OCI-LY1 (cell line): ENCODE measurements at regions not wholly inside any gene's neighbourhood (a gene's known extent, or its start where the extent isn't known, plus 50 kb on each side); places are given as distances from the start of the nearest gene placed in this dataset.

Experiments
- H2AFZ ChIP-seq: fragments of 200-600 bp; sonication (generic), shearing (Covaris generic); 2 replicates; pipeline ENCODE4 v1.6.0; 2014; ENCODE audit warnings: antibody characterized with exemption, mild to moderate bottlenecking, low read length
- H3F3A ChIP-seq: fragments of 200-600 bp; sonication (generic), shearing (Covaris generic); 2 replicates; pipeline ENCODE4 v1.6.0; 2014; ENCODE audit warnings: mild to moderate bottlenecking, antibody characterized with exemption, low read length, moderate library complexity; ENCODE audit not compliant: insufficient read depth
- H3K27ac ChIP-seq: fragments of 200-600 bp; sonication (generic); 2 replicates; pipeline ENCODE4 v1.5.1; 2014; ENCODE audit warnings: low read length, mixed run types, mild to moderate bottlenecking, low read depth; ENCODE audit not compliant: poor library complexity, severe bottlenecking
- H3K27me3 ChIP-seq: fragments of 200-600 bp; sonication (generic); 2 replicates; pipeline ENCODE4 v1.6.0; 2014; ENCODE audit warnings: antibody characterized with exemption, mild to moderate bottlenecking, low read length, moderate library complexity; ENCODE audit not compliant: insufficient read depth
- H3K36me3 ChIP-seq: fragments of 200-600 bp; sonication (generic); 2 replicates; pipeline ENCODE4 v1.6.1; 2014; ENCODE audit warnings: mild to moderate bottlenecking, antibody characterized with exemption, low read length, moderate library complexity, mixed read lengths; ENCODE audit not compliant: insufficient read depth
- H3K4me1 ChIP-seq: fragments of 200-600 bp; sonication (generic); 2 replicates; pipeline ENCODE4 v1.5.1; 2014; ENCODE audit warnings: mild to moderate bottlenecking, low read length, moderate library complexity; ENCODE audit not compliant: insufficient read depth, severe bottlenecking
- H3K4me2 ChIP-seq: fragments of 200-600 bp; sonication (generic), shearing (Covaris generic); 2 replicates; pipeline ENCODE4 v1.6.1; 2014; ENCODE audit warnings: low read length
- H3K4me3 ChIP-seq: fragments of 200-600 bp; sonication (generic); 2 replicates; pipeline ENCODE4 v1.5.1; 2014; ENCODE audit warnings: low read length, low read depth, mild to moderate bottlenecking, mixed read lengths; ENCODE audit not compliant: poor library complexity, severe bottlenecking
- H3K79me2 ChIP-seq: fragments of 200-600 bp; shearing (Covaris generic); 2 replicates; pipeline ENCODE4 v1.6.1; 2016; ENCODE audit warnings: mixed run types, low read length, mixed read lengths; ENCODE audit not compliant: insufficient read depth
- H3K9ac ChIP-seq: fragments of 200-600 bp; sonication (generic), shearing (Covaris generic); 2 replicates; pipeline ENCODE4 v1.6.1; 2014; ENCODE audit warnings: mild to moderate bottlenecking, low read length, mixed read lengths
- H3K9me2 ChIP-seq: fragments of 200-600 bp; sonication (generic), shearing (Covaris generic); 2 replicates; pipeline ENCODE4 v1.6.1; 2014; ENCODE audit warnings: low read depth, mild to moderate bottlenecking, low read length, mixed read lengths
- H3K9me3 ChIP-seq: fragments of 200-600 bp; shearing (Covaris generic); 2 replicates; pipeline ENCODE4 v1.6.1; 2014; ENCODE audit warnings: low read length, mixed read lengths
- H4K20me1 ChIP-seq: fragments of 200-600 bp; sonication (generic), shearing (Covaris generic); 2 replicates; pipeline ENCODE4 v1.6.0; 2016; ENCODE audit warnings: mild to moderate bottlenecking, low read length; ENCODE audit not compliant: insufficient read depth
- EZH2 ChIP-seq: fragments of 200-600 bp; sonication (generic), shearing (Covaris generic); IDR thresholded peaks from 2 replicates; pipeline ENCODE4 v1.8.0; 2017; ENCODE audit warnings: borderline replicate concordance, mixed run types, mild to moderate bottlenecking, antibody characterized with exemption, low read length, moderate library complexity, mixed read lengths
- TF ChIP-seq, protein P1 (sequence below): fragments of 200-600 bp; sonication (generic), shearing (Covaris generic); IDR thresholded peaks from 2 replicates; pipeline ENCODE4 v1.5.1; 2017; ENCODE audit warnings: mild to moderate bottlenecking, antibody characterized with exemption, low read length, moderate library complexity, mixed read lengths

DNA sequence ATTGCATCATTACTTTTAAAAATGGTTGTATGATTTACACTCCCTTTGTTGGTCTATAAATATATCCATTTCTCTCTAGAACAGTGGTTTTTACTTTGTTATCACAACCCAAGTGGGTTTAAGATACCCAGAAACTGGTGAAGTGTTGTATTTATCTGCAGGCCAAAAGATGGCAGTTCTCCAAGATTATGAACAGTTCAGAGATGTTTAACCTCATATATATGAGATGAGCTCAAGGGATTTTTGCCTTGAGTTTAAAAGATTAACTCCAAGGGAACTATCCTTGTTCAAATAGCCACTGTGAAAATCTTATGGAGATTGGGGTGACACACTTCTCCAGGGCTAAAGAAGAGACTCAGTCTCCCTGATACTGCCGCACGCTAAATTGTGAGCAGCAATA is 572.6 kb downstream of the TLE4 start:
- Histone ChIP-seq H3K9ac (no peak overlapping the region), H3F3A (no peaks in the 10 kb centered on the region), H3K27ac (no peak overlapping the region), H3K27me3 (no peaks in the 10 kb centered on the region), H4K20me1 (no peaks in the 10 kb centered on the region), H3K4me1 (no peaks in the 10 kb centered on the region), H2AFZ (no peak overlapping the region), H3K4me2 (no peak overlapping the region), H3K9me2 (no peaks in the 10 kb centered on the region), H3K36me3 (no peaks in the 10 kb centered on the region), H3K9me3 (no peaks in the 10 kb centered on the region), H3K4me3 (no peak overlapping the region), H3K79me2 (no peaks in the 10 kb centered on the region)
- no peak for TF ChIP-seq EZH2
- TF ChIP-seq, protein P1, sequence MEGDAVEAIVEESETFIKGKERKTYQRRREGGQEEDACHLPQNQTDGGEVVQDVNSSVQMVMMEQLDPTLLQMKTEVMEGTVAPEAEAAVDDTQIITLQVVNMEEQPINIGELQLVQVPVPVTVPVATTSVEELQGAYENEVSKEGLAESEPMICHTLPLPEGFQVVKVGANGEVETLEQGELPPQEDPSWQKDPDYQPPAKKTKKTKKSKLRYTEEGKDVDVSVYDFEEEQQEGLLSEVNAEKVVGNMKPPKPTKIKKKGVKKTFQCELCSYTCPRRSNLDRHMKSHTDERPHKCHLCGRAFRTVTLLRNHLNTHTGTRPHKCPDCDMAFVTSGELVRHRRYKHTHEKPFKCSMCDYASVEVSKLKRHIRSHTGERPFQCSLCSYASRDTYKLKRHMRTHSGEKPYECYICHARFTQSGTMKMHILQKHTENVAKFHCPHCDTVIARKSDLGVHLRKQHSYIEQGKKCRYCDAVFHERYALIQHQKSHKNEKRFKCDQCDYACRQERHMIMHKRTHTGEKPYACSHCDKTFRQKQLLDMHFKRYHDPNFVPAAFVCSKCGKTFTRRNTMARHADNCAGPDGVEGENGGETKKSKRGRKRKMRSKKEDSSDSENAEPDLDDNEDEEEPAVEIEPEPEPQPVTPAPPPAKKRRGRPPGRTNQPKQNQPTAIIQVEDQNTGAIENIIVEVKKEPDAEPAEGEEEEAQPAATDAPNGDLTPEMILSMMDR = no peak

GRCh38 chr9:80143899-80144298 is 572.1 kb downstream of the TLE4 start:
- H3K27ac ChIP-seq = no peak overlapping the region
- no peaks in the 10 kb centered on the region for H3K9me3 ChIP-seq
- no peaks in the 10 kb centered on the region for H3K27me3 ChIP-seq
- no peaks in the 10 kb centered on the region for H3K79me2 ChIP-seq
- H3K9me2 ChIP-seq = no peaks in the 10 kb centered on the region
- no peaks in the 10 kb centered on the region for H3K36me3 ChIP-seq
- H4K20me1 ChIP-seq = no peaks in the 10 kb centered on the region
- TF ChIP-seq, protein P1 = no peak
- TF ChIP-seq EZH2 = no peak
- H3K4me1 ChIP-seq = no peaks in the 10 kb centered on the region
- no peak overlapping the region for H3K4me3 ChIP-seq
- no peak overlapping the region for H3K4me2 ChIP-seq
- H3F3A ChIP-seq = no peaks in the 10 kb centered on the region
- no peak overlapping the region for H2AFZ ChIP-seq
- H3K9ac ChIP-seq = no peak overlapping the region

GRCh38 chr9:80134487-80134886 is 562.7 kb downstream of the TLE4 start:
- H4K20me1 ChIP-seq = no peaks in the 10 kb centered on the region
- no peak overlapping the region for H3K27ac ChIP-seq
- H3K9me2 ChIP-seq = no peaks in the 10 kb centered on the region
- no peaks in the 10 kb centered on the region; the same call in 1 of the 2 replicates for H3K27me3 ChIP-seq
- no peaks in the 10 kb centered on the region for H3K79me2 ChIP-seq
- no peak overlapping the region for H3K4me3 ChIP-seq
- no peak for TF ChIP-seq EZH2
- TF ChIP-seq, protein P1 = no peak
- no peak overlapping the region for H2AFZ ChIP-seq
- no peak overlapping the region for H3K9ac ChIP-seq
- no peak overlapping the region for H3K4me2 ChIP-seq
- no peaks in the 10 kb centered on the region for H3K4me1 ChIP-seq
- H3K36me3 ChIP-seq = no peaks in the 10 kb centered on the region
- H3F3A ChIP-seq = no peaks in the 10 kb centered on the region
- H3K9me3 ChIP-seq = no peaks in the 10 kb centered on the region
